Body of pancreas (tissue), 4 donors: ENCODE measurements at regions not wholly inside any gene's neighbourhood (a gene's known extent, or its start where the extent isn't known, plus 50 kb on each side); places are given as distances from the start of the nearest gene placed in this dataset.
A peak's percentile ranks its signal among the peaks of the same experiment; 100 is the strongest.

ENCODE experiments used
- ATAC-seq: fragments of 150-250 bp; one replicate; pipeline ENCODE4 v1.9.1; 2016
- DNase-seq, 4 donors: peaks; one replicate each; pipeline ENCODE4 v3.0.0-alpha.2; 2019
- H3K27ac ChIP-seq, 4 donors: fragments of 200-600 bp; sonication (generic); 1 replicate in 3 of 4; 2 replicates in 1 of 4; pipeline versions ENCODE4 v1.5.1 to v1.6.1; 2016 to 2019; ENCODE audit warnings: mild to moderate bottlenecking in 1 of 4, mixed read lengths in 1 of 4, moderate library complexity in 1 of 4
- H3K27me3 ChIP-seq, 2 donors: fragments of 200-600 bp; sonication (generic); one replicate each; pipeline ENCODE4 v1.6.0; 2016; ENCODE audit warnings: mild to moderate bottlenecking in 1 of 2
- H3K36me3 ChIP-seq, 2 donors: fragments of 200-600 bp; sonication (generic); replicated peaks in 1 of 2; 2 replicates each; pipeline ENCODE4 v1.5.1; 2016; ENCODE audit warnings: low read depth in 2 of 2; ENCODE audit not compliant: insufficient read depth in 1 of 2
- H3K4me1 ChIP-seq: fragments of 200-600 bp; sonication (generic); one replicate; pipeline ENCODE4 v1.6.0; 2016
- H3K4me3 ChIP-seq, 2 donors: fragments of 200-600 bp; sonication (generic); 1 replicate in 1 of 2; 2 replicates in 1 of 2; pipeline ENCODE4 v1.5.1; 2016 to 2019
- H3K9me3 ChIP-seq, 3 donors: fragments of 200-600 bp; sonication (generic); 1 replicate in 2 of 3; 2 replicates in 1 of 3; pipeline ENCODE4 v1.5.1; 2016
- POLR2A ChIP-seq, 3 donors: fragments of 450-650 bp; IDR thresholded peaks; one replicate each; pipeline ENCODE4 v1.6.1; 2016; ENCODE audit warnings: antibody characterized with exemption in 3 of 3, mild to moderate bottlenecking in 2 of 3
- WGBS, 2 donors: methylation state at CpG; one replicate each; pipeline ENCODE4 v1.1.5; 2017; 5-methylcytosine and 5-hydroxymethylcytosine counted together
- intact Hi-C: fragments of 100-400 bp; cut with DNase I; formaldehyde crosslinking; loops from one replicate; pipeline ENCODE4 v1.15.1; 2023
- TF ChIP-seq, protein P1 (sequence below), 7 experiments: fragments of 450-650 bp in 4 of 7; fragments of 200-600 bp in 3 of 7; sonication (generic) in 3 of 7; IDR thresholded peaks; one replicate each; pipeline ENCODE4 v1.5.1; 2016 to 2019; ENCODE audit warnings: antibody characterized with exemption in 7 of 7

- 47 to 53% methylated on average over 6 of the region's 6 CpGs for WGBS, 2 donors
- Histone ChIP-seq H3K27me3 (no peaks in the 10 kb centered on the region), H3K4me3 (no peak overlapping the region), H3K9me3 (no peaks in the 10 kb centered on the region), H3K36me3 (no peaks in the 10 kb centered on the region), H3K27ac (no peak overlapping the region), H3K4me1 (no peaks in the 10 kb centered on the region)
- DNase-seq: no peak
- no peak for ATAC-seq
- intact Hi-C loops: no loop called here
- TF ChIP-seq POLR2A (IDR thresholded peaks at IDR 0.05): no peak
- TF ChIP-seq, protein P1, sequence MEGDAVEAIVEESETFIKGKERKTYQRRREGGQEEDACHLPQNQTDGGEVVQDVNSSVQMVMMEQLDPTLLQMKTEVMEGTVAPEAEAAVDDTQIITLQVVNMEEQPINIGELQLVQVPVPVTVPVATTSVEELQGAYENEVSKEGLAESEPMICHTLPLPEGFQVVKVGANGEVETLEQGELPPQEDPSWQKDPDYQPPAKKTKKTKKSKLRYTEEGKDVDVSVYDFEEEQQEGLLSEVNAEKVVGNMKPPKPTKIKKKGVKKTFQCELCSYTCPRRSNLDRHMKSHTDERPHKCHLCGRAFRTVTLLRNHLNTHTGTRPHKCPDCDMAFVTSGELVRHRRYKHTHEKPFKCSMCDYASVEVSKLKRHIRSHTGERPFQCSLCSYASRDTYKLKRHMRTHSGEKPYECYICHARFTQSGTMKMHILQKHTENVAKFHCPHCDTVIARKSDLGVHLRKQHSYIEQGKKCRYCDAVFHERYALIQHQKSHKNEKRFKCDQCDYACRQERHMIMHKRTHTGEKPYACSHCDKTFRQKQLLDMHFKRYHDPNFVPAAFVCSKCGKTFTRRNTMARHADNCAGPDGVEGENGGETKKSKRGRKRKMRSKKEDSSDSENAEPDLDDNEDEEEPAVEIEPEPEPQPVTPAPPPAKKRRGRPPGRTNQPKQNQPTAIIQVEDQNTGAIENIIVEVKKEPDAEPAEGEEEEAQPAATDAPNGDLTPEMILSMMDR (IDR thresholded peaks at IDR 0.05): no peak
Measured at GRCh38 chr9:78438211-78438610, 141.3 kb downstream of the PSAT1 start.

DNA sequence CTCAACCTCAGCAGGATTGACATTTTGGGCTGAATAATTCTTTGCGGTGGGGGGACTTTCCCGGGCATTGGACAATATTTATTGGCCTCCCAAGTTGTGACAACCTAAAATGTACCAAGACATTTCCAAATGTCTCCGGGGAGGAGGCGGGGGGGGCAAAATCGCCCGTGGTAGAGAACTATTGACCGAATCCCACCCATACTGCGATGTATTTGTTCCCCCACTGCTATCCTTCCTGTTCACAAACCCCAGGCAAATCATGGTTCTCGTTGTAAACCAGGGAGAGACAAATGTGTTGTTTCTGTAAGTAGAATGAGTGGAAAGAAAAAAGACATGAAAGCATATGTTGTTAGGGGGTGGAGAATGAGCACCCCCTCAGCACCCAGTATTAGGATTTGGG is 141.9 kb downstream of the PSAT1 start:
- Histone ChIP-seq H3K9me3 (no peaks in the 10 kb centered on the region), H3K36me3 (no peaks in the 10 kb centered on the region), H3K27me3 (no peaks in the 10 kb centered on the region), H3K4me3 (no peak overlapping the region), H3K27ac (no peak overlapping the region), H3K4me1 (no peaks in the 10 kb centered on the region)
- 38% methylated on average over 9 of the region's 9 CpGs for WGBS, 2 donors
- TF ChIP-seq, protein P1 (IDR thresholded peaks at IDR 0.05): no peak
- TF ChIP-seq POLR2A (IDR thresholded peaks at IDR 0.05): no peak
- DNase-seq (no peak), ATAC-seq (no peak)
- intact Hi-C loops: no loop called here

DNA sequence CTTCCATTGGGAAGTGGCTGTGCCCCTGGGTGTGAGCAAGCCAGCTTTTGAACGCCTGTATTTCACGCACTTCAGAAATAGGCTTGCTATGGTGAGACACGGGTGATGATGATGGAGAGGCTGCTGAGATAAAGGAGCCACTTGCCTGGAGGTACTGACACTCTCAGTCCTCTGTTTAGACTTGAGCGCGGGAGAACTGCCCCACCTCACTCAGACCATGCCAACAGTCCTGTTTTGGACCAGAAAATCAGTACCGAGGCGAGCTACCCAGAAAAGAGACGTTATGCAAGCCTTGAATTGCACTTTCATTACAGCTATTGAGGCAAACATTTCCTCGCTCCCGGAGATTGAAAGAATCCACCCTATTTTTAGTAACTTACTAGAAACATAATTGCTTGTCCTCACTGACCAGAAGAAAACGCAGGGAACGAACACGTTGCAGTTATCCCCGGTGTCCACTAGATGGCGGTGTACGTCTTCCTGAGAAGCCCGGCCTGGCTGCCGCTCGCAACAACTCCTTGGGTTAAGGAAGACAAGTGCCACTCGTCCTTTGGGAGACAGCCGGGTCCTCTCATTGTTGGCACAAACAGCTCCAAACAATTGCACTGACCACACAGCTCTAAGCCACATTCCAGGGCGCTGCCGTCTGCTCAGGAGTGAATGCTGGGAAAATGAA is 142.4 kb downstream of the PSAT1 start:
- Histone ChIP-seq H3K36me3 (no peaks in the 10 kb centered on the region), H3K4me1 (no peaks in the 10 kb centered on the region), H3K4me3 (no peak overlapping the region), H3K27me3 (no peaks in the 10 kb centered on the region), H3K9me3 (no peaks in the 10 kb centered on the region), H3K27ac (no peak overlapping the region)
- TF ChIP-seq, protein P1 (IDR thresholded peaks at IDR 0.05): peak; percentile 78 to 94 (median 82)
- no peak for TF ChIP-seq POLR2A (IDR thresholded peaks at IDR 0.05)
- peak; percentile 80 to 86 (median 86) for DNase-seq
- 8 to 10% methylated on average over 23 of the region's 23 CpGs for WGBS, 2 donors
- intact Hi-C loops: no loop called here
- peak; percentile 85 for ATAC-seq

- ATAC-seq: no peak
Measured at GRCh38 chr9:78439866-78440830, 143.2 kb downstream of the PSAT1 start.

More at GRCh38 chr9:78439866-78440830, 143.2 kb downstream of the PSAT1 start:
- Histone ChIP-seq H3K4me3 (no peak overlapping the region), H3K4me1 (no peaks in the 10 kb centered on the region), H3K27ac (no peak overlapping the region), H3K9me3 (no peaks in the 10 kb centered on the region), H3K36me3 (no peaks in the 10 kb centered on the region), H3K27me3 (no peaks in the 10 kb centered on the region)
- TF ChIP-seq, protein P1 (IDR thresholded peaks at IDR 0.05): no peak
- TF ChIP-seq POLR2A (IDR thresholded peaks at IDR 0.05): no peak
- intact Hi-C loops: no loop called here
- 74 to 75% methylated on average over 10 of the region's 10 CpGs for WGBS, 2 donors
- no peak for DNase-seq
